ENCODE measurements at regions not wholly inside any gene's neighbourhood (a gene's known extent, or its start where the extent isn't known, plus 50 kb on each side); places are given as distances from the start of the nearest gene placed in this dataset.

- TF ChIP-seq, protein P1, sequence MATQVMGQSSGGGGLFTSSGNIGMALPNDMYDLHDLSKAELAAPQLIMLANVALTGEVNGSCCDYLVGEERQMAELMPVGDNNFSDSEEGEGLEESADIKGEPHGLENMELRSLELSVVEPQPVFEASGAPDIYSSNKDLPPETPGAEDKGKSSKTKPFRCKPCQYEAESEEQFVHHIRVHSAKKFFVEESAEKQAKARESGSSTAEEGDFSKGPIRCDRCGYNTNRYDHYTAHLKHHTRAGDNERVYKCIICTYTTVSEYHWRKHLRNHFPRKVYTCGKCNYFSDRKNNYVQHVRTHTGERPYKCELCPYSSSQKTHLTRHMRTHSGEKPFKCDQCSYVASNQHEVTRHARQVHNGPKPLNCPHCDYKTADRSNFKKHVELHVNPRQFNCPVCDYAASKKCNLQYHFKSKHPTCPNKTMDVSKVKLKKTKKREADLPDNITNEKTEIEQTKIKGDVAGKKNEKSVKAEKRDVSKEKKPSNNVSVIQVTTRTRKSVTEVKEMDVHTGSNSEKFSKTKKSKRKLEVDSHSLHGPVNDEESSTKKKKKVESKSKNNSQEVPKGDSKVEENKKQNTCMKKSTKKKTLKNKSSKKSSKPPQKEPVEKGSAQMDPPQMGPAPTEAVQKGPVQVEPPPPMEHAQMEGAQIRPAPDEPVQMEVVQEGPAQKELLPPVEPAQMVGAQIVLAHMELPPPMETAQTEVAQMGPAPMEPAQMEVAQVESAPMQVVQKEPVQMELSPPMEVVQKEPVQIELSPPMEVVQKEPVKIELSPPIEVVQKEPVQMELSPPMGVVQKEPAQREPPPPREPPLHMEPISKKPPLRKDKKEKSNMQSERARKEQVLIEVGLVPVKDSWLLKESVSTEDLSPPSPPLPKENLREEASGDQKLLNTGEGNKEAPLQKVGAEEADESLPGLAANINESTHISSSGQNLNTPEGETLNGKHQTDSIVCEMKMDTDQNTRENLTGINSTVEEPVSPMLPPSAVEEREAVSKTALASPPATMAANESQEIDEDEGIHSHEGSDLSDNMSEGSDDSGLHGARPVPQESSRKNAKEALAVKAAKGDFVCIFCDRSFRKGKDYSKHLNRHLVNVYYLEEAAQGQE (tag by site-specific recombination; IDR thresholded peaks at IDR 0.05) = no peak
- no peak for TF ChIP-seq GLI4 (tag by site-specific recombination; IDR thresholded peaks at IDR 0.05)
- TF ChIP-seq YY1 (tag by site-specific recombination; IDR thresholded peaks at IDR 0.05) = no peak
- TF ChIP-seq SP7 (tag by site-specific recombination; IDR thresholded peaks at IDR 0.05) = no peak
- no peak for TF ChIP-seq ZBTB11 (tag by site-specific recombination; conservative IDR thresholded peaks at IDR 0.05; ENCODE audit: low read depth)
- TF ChIP-seq, protein P2, sequence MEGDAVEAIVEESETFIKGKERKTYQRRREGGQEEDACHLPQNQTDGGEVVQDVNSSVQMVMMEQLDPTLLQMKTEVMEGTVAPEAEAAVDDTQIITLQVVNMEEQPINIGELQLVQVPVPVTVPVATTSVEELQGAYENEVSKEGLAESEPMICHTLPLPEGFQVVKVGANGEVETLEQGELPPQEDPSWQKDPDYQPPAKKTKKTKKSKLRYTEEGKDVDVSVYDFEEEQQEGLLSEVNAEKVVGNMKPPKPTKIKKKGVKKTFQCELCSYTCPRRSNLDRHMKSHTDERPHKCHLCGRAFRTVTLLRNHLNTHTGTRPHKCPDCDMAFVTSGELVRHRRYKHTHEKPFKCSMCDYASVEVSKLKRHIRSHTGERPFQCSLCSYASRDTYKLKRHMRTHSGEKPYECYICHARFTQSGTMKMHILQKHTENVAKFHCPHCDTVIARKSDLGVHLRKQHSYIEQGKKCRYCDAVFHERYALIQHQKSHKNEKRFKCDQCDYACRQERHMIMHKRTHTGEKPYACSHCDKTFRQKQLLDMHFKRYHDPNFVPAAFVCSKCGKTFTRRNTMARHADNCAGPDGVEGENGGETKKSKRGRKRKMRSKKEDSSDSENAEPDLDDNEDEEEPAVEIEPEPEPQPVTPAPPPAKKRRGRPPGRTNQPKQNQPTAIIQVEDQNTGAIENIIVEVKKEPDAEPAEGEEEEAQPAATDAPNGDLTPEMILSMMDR (tag by site-specific recombination; IDR thresholded peaks at IDR 0.05) = no peak
- TF ChIP-seq ZNF664 (tag by site-specific recombination; IDR thresholded peaks at IDR 0.05) = no peak
These were observed 190.2 kb upstream of the USP15 start for GRCh38 chr12:62069976-62070375.

Data from HEK293 (cell line).